ENCODE measurements at regions not wholly inside any gene's neighbourhood (a gene's known extent, or its start where the extent isn't known, plus 50 kb on each side); places are given as distances from the start of the nearest gene placed in this dataset.
A peak's percentile ranks its signal among the peaks of the same experiment; 100 is the strongest.
"Not testable (repeated sequence)": the region's sequence is repeated elsewhere in the genome, so short reads cannot be mapped to it uniquely, and the experiment has no call there.

- intact Hi-C loops (cut with DNase I): no loop called here
- no peak for DNase-seq (ENCODE audit: low spot score)
These were observed 241.7 kb upstream of the HDAC4 start for GRCh38 chr2:239642406-239643004.

- intact Hi-C loops (cut with DNase I): not testable (repeated sequence)
- DNase-seq (ENCODE audit: low spot score): peak; percentile 44
These were observed 241.1 kb upstream of the HDAC4 start for GRCh38 chr2:239641904-239642303.

- DNase-seq (ENCODE audit: low spot score): peak; percentile 68
- intact Hi-C loops (cut with DNase I): no loop called here
These were observed 240.1 kb upstream of the HDAC4 start for GRCh38 chr2:239640676-239641578.

GRCh38 chr2:239640210-239640609, 239.4 kb upstream of the HDAC4 start:
- peak; percentile 47 for DNase-seq (ENCODE audit: low spot score)
- intact Hi-C loops (cut with DNase I): no loop called here

- intact Hi-C loops (cut with DNase I): loop anchor here in 1 of 2 donors (5.0 kb wide), 1 partner anchor 648 kb away; no protein-coding TSS in a partner anchor
- DNase-seq (ENCODE audit: low spot score): peak; percentile 59
These were observed 238.8 kb upstream of the HDAC4 start for GRCh38 chr2:239639421-239640185.

GRCh38 chr2:239638376-239638775, 237.6 kb upstream of the HDAC4 start:
- intact Hi-C loops (cut with DNase I): loop anchor here in 1 of 2 donors (5.0 kb wide), 1 partner anchor 649 kb away; no protein-coding TSS in a partner anchor
- peak; percentile 5 for DNase-seq (ENCODE audit: low spot score)

- peak; percentile 24 for DNase-seq (ENCODE audit: low spot score)
- intact Hi-C loops (cut with DNase I): loop anchor here in 1 of 2 donors (5.0 kb wide), 1 partner anchor 650 kb away; no protein-coding TSS in a partner anchor
These were observed 236.0 kb upstream of the HDAC4 start for GRCh38 chr2:239636808-239637207.

GRCh38 chr2:239634769-239635168, 233.9 kb upstream of the HDAC4 start:
- intact Hi-C loops (cut with DNase I): loop anchor here in 1 of 2 donors (5.0 kb wide), 1 partner anchor 653 kb away; no protein-coding TSS in a partner anchor

GRCh38 chr2:239630618-239631286, 229.9 kb upstream of the HDAC4 start:
- intact Hi-C loops (cut with DNase I): no loop called here

More at GRCh38 chr2:239634769-239635168, 233.9 kb upstream of the HDAC4 start:
- DNase-seq (ENCODE audit: low spot score): no peak

GRCh38 chr2:239629926-239630617, 229.3 kb upstream of the HDAC4 start:
- intact Hi-C loops (cut with DNase I): no loop called here
- DNase-seq (ENCODE audit: low spot score): peak; percentile 31

More at GRCh38 chr2:239630618-239631286, 229.9 kb upstream of the HDAC4 start:
- DNase-seq (ENCODE audit: low spot score): peak; percentile 81

GRCh38 chr2:239626961-239627592, 226.3 kb upstream of the HDAC4 start:
- DNase-seq (ENCODE audit: low spot score): peak; percentile 67
- intact Hi-C loops (cut with DNase I): no loop called here

GRCh38 chr2:239625971-239626734, 225.3 kb upstream of the HDAC4 start:
- intact Hi-C loops (cut with DNase I): no loop called here
- peak; percentile 46 for DNase-seq (ENCODE audit: low spot score)

GRCh38 chr2:239625156-239625845, 224.5 kb upstream of the HDAC4 start:
- DNase-seq (ENCODE audit: low spot score): peak; percentile 57
- intact Hi-C loops (cut with DNase I): no loop called here

- peak; percentile 65 for DNase-seq (ENCODE audit: low spot score)
- intact Hi-C loops (cut with DNase I): no loop called here
These were observed 220.8 kb upstream of the HDAC4 start for GRCh38 chr2:239621611-239622010.

- intact Hi-C loops (cut with DNase I): no loop called here
- DNase-seq (ENCODE audit: low spot score): no peak
These were observed 218.5 kb upstream of the HDAC4 start for GRCh38 chr2:239619369-239619768.

- peak; percentile 18 for DNase-seq (ENCODE audit: low spot score)
- intact Hi-C loops (cut with DNase I): no loop called here
These were observed 215.9 kb upstream of the HDAC4 start for GRCh38 chr2:239616729-239617128.

GRCh38 chr2:239612133-239612532, 211.3 kb upstream of the HDAC4 start:
- DNase-seq (ENCODE audit: low spot score): no peak
- intact Hi-C loops (cut with DNase I): no loop called here

Data from posterior vena cava (tissue), 2 donors.